ENCODE measurements at regions not wholly inside any gene's neighbourhood (a gene's known extent, or its start where the extent isn't known, plus 50 kb on each side); places are given as distances from the start of the nearest gene placed in this dataset.

DNA sequence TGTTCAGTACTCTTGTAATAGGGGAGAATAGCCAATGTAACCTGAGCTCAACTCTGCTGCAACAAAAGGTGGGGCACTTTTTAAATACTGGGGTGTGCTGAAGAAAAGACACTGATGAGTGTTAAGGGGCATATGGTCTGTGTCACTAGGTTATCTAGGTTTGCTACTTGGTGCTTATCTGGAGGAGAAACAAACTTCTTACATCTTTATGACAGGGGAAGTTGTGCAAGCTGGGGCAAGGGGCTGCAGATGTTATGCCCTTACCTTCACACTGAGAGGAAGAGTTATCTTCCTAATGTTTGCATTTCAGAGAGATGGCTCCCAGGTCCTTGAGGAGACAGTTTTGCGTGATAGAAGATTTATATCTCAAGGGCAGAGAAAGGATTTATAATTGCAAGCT lies 90.9 kb upstream of the PKP2 start:
- Histone ChIP-seq H3K27ac (ENCODE audit: low read length) (no peak overlapping the region), H3K4me3 (ENCODE audit: low read length) (no peak overlapping the region), H4K20me1 (ENCODE audit: insufficient read depth, low read length) (no peaks in the 10 kb centered on the region), H3K36me3 (replicated peaks; ENCODE audit: low read depth, low read length) (no peaks in the 10 kb centered on the region), H2AFZ (ENCODE audit: low read depth, low read length) (no peak overlapping the region), H3K9me3 (ENCODE audit: insufficient read depth, low read length) (no peaks in the 10 kb centered on the region), H3K27me3 (ENCODE audit: low read depth, low read length) (0 out of 2 replicates have a peak, but pooled peaks cover 3% of the 10 kb centered on the region), H3K9ac (ENCODE audit: low read length) (no peak overlapping the region), H3K4me1 (ENCODE audit: low read length) (no peaks in the 10 kb centered on the region), H3K4me2 (ENCODE audit: low read length) (no peak overlapping the region), H3K79me2 (ENCODE audit: low read length) (no peaks in the 10 kb centered on the region)
- TF ChIP-seq, protein P1, sequence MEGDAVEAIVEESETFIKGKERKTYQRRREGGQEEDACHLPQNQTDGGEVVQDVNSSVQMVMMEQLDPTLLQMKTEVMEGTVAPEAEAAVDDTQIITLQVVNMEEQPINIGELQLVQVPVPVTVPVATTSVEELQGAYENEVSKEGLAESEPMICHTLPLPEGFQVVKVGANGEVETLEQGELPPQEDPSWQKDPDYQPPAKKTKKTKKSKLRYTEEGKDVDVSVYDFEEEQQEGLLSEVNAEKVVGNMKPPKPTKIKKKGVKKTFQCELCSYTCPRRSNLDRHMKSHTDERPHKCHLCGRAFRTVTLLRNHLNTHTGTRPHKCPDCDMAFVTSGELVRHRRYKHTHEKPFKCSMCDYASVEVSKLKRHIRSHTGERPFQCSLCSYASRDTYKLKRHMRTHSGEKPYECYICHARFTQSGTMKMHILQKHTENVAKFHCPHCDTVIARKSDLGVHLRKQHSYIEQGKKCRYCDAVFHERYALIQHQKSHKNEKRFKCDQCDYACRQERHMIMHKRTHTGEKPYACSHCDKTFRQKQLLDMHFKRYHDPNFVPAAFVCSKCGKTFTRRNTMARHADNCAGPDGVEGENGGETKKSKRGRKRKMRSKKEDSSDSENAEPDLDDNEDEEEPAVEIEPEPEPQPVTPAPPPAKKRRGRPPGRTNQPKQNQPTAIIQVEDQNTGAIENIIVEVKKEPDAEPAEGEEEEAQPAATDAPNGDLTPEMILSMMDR (IDR thresholded peaks at IDR 0.05; ENCODE audit: low read depth, low read length), result no peak
- TF ChIP-seq EZH2phosphoT487 (IDR thresholded peaks at IDR 0.05; ENCODE audit: low read depth), result no peak

GRCh38 chr12:32983968-32984367 lies 87.4 kb upstream of the PKP2 start:
- TF ChIP-seq, protein P1 (IDR thresholded peaks at IDR 0.05; ENCODE audit: low read depth, low read length), result no peak
- TF ChIP-seq EZH2phosphoT487 (IDR thresholded peaks at IDR 0.05; ENCODE audit: low read depth), result no peak
- no peak overlapping the region for H3K4me2 ChIP-seq (ENCODE audit: low read length)
- H2AFZ ChIP-seq (ENCODE audit: low read depth, low read length), result no peak overlapping the region
- no peaks in the 10 kb centered on the region for H3K4me1 ChIP-seq (ENCODE audit: low read length)
- no peaks in the 10 kb centered on the region for H3K27me3 ChIP-seq (ENCODE audit: low read depth, low read length)
- H3K27ac ChIP-seq (ENCODE audit: low read length), result no peak overlapping the region
- H3K9ac ChIP-seq (ENCODE audit: low read length), result no peak overlapping the region
- no peaks in the 10 kb centered on the region for H3K36me3 ChIP-seq (replicated peaks; ENCODE audit: low read depth, low read length)
- H3K79me2 ChIP-seq (ENCODE audit: low read length), result no peaks in the 10 kb centered on the region
- H4K20me1 ChIP-seq (ENCODE audit: insufficient read depth, low read length), result no peaks in the 10 kb centered on the region
- H3K4me3 ChIP-seq (ENCODE audit: low read length), result no peak overlapping the region
- H3K9me3 ChIP-seq (ENCODE audit: insufficient read depth, low read length), result no peaks in the 10 kb centered on the region

GRCh38 chr12:32983332-32983731 lies 86.8 kb upstream of the PKP2 start:
- Histone ChIP-seq H3K27ac (ENCODE audit: low read length) (no peak overlapping the region), H3K4me3 (ENCODE audit: low read length) (no peak overlapping the region), H2AFZ (ENCODE audit: low read depth, low read length) (no peak overlapping the region), H3K9ac (ENCODE audit: low read length) (no peak overlapping the region), H3K36me3 (replicated peaks; ENCODE audit: low read depth, low read length) (no peaks in the 10 kb centered on the region), H3K27me3 (ENCODE audit: low read depth, low read length) (no peaks in the 10 kb centered on the region), H3K79me2 (ENCODE audit: low read length) (no peaks in the 10 kb centered on the region), H4K20me1 (ENCODE audit: insufficient read depth, low read length) (no peaks in the 10 kb centered on the region), H3K9me3 (ENCODE audit: insufficient read depth, low read length) (no peaks in the 10 kb centered on the region), H3K4me1 (ENCODE audit: low read length) (no peaks in the 10 kb centered on the region), H3K4me2 (ENCODE audit: low read length) (no peak overlapping the region)
- TF ChIP-seq, protein P1 (IDR thresholded peaks at IDR 0.05; ENCODE audit: low read depth, low read length), result no peak
- no peak for TF ChIP-seq EZH2phosphoT487 (IDR thresholded peaks at IDR 0.05; ENCODE audit: low read depth)

DNA sequence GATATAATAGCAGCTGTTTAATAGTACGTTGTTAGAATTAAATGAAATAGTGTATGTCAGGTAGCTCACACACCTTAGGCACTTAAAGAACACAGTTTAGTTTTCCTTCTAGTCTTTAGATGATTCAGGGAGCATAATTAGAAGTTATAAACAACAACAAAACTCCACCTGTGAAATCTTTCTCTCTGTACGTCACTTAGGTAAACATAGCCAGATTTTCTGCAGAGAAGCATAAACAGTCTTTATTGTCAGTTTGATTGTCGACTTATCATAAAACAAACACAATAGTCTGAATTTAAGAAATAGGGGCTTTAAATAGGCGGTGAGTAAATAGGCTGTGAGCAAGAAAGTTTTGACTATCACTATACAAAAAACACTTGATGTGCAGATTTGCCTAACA lies 84.6 kb upstream of the PKP2 start:
- Histone ChIP-seq H2AFZ (ENCODE audit: low read depth, low read length) (no peak overlapping the region), H3K4me3 (ENCODE audit: low read length) (no peak overlapping the region), H3K36me3 (replicated peaks; ENCODE audit: low read depth, low read length) (no peaks in the 10 kb centered on the region), H4K20me1 (ENCODE audit: insufficient read depth, low read length) (no peaks in the 10 kb centered on the region), H3K4me1 (ENCODE audit: low read length) (no peaks in the 10 kb centered on the region), H3K4me2 (ENCODE audit: low read length) (no peak overlapping the region), H3K27me3 (ENCODE audit: low read depth, low read length) (no peaks in the 10 kb centered on the region), H3K27ac (ENCODE audit: low read length) (no peak overlapping the region), H3K79me2 (ENCODE audit: low read length) (no peaks in the 10 kb centered on the region), H3K9me3 (ENCODE audit: insufficient read depth, low read length) (no peaks in the 10 kb centered on the region), H3K9ac (ENCODE audit: low read length) (no peak overlapping the region)
- TF ChIP-seq, protein P1 (IDR thresholded peaks at IDR 0.05; ENCODE audit: low read depth, low read length), result no peak
- TF ChIP-seq EZH2phosphoT487 (IDR thresholded peaks at IDR 0.05; ENCODE audit: low read depth), result no peak
